ENCODE measurements at regions not wholly inside any gene's neighbourhood (a gene's known extent, or its start where the extent isn't known, plus 50 kb on each side); places are given as distances from the start of the nearest gene placed in this dataset.
A peak's percentile ranks its signal among the peaks of the same experiment; 100 is the strongest.

GRCh38 chr5:88659529-88660263 lies 223.3 kb downstream of the MEF2C start:
- H3K4me3 ChIP-seq, result peak overlapping the region in 2 of 4 donors; percentile 31 to 53
- 29 to 33% methylated on average over 32 of the region's 32 CpGs for WGBS, 2 donors
- no peak for TF ChIP-seq CTCF (IDR thresholded peaks at IDR 0.05)
- no peak for TF ChIP-seq EP300 (IDR thresholded peaks at IDR 0.05)
- no peak for TF ChIP-seq POLR2A (IDR thresholded peaks at IDR 0.05)
- no peaks in the 10 kb centered on the region for H3K9me3 ChIP-seq
- H3K36me3 ChIP-seq, result no peaks in the 10 kb centered on the region
- peaks cover 0 to 57% of the 10 kb centered on the region in 2 donors for H3K27me3 ChIP-seq
- H3K4me1 ChIP-seq, result peaks cover 0 to 30% (median 7%) of the 10 kb centered on the region in 4 donors
- no peak for DNase-seq (ENCODE audit: low spot score in 2 of 2)
- peak overlapping the region in 3 of 4 donors; percentile 55 to 83 (median 78) for H3K27ac ChIP-seq

GRCh38 chr5:88658886-88659285 lies 224.1 kb downstream of the MEF2C start:
- no peak for TF ChIP-seq CTCF (IDR thresholded peaks at IDR 0.05)
- TF ChIP-seq EP300 (IDR thresholded peaks at IDR 0.05), result no peak
- no peak for TF ChIP-seq POLR2A (IDR thresholded peaks at IDR 0.05)
- no peaks in the 10 kb centered on the region for H3K36me3 ChIP-seq
- H3K4me3 ChIP-seq, result no peak overlapping the region
- DNase-seq (ENCODE audit: low spot score in 2 of 2), result no peak
- no peak overlapping the region for H3K27ac ChIP-seq
- H3K4me1 ChIP-seq, result peaks cover 0 to 30% (median 7%) of the 10 kb centered on the region in 4 donors
- H3K27me3 ChIP-seq, result peaks cover 0 to 51% of the 10 kb centered on the region in 2 donors
- no peaks in the 10 kb centered on the region for H3K9me3 ChIP-seq
- 80 to 87% methylated on average over 4 of the region's 4 CpGs for WGBS, 2 donors

GRCh38 chr5:88657906-88658775 lies 224.8 kb downstream of the MEF2C start:
- H3K27ac ChIP-seq, result no peak overlapping the region
- no peaks in the 10 kb centered on the region for H3K36me3 ChIP-seq
- H3K9me3 ChIP-seq, result no peaks in the 10 kb centered on the region
- 91 to 92% methylated on average over 5 of the region's 5 CpGs for WGBS, 2 donors
- TF ChIP-seq EP300 (IDR thresholded peaks at IDR 0.05), result no peak
- TF ChIP-seq CTCF (IDR thresholded peaks at IDR 0.05), result no peak
- TF ChIP-seq POLR2A (IDR thresholded peaks at IDR 0.05), result no peak
- H3K4me1 ChIP-seq, result peaks cover 0 to 27% (median 7%) of the 10 kb centered on the region in 4 donors
- peaks cover 0 to 45% of the 10 kb centered on the region in 2 donors for H3K27me3 ChIP-seq
- H3K4me3 ChIP-seq, result no peak overlapping the region
- no peak for DNase-seq (ENCODE audit: low spot score in 2 of 2)

GRCh38 chr5:88657136-88657535 lies 225.8 kb downstream of the MEF2C start:
- H3K9me3 ChIP-seq, result no peaks in the 10 kb centered on the region
- H3K4me1 ChIP-seq, result peaks cover 0 to 22% (median 7%) of the 10 kb centered on the region in 4 donors
- no peak for DNase-seq (ENCODE audit: low spot score in 2 of 2)
- no peak overlapping the region for H3K27ac ChIP-seq
- 56 to 58% methylated on average over 1 of the region's 1 CpG for WGBS, 2 donors
- H3K27me3 ChIP-seq, result peaks cover 0 to 41% of the 10 kb centered on the region in 2 donors
- no peak overlapping the region for H3K4me3 ChIP-seq
- TF ChIP-seq EP300 (IDR thresholded peaks at IDR 0.05) (no peak), CTCF (IDR thresholded peaks at IDR 0.05) (no peak), POLR2A (IDR thresholded peaks at IDR 0.05) (no peak)
- H3K36me3 ChIP-seq, result no peaks in the 10 kb centered on the region
